Left cardiac atrium (tissue), 4 donors: ENCODE measurements at regions not wholly inside any gene's neighbourhood (a gene's known extent, or its start where the extent isn't known, plus 50 kb on each side); places are given as distances from the start of the nearest gene placed in this dataset.
A peak's percentile ranks its signal among the peaks of the same experiment; 100 is the strongest.

Experiments
- ATAC-seq, 2 donors: fragments of 200-7000 bp; cut with Tn5 transposase; one replicate each; pipeline ENCODE4 v1.9.1; 2020; ENCODE audit warnings: mild to moderate bottlenecking in 2 of 2, moderate library complexity in 2 of 2
- DNase-seq: peaks from one replicate; pipeline ENCODE4 v3.0.0-alpha.2; 2020
- intact Hi-C, 2 donors: fragments of 100-400 bp; cut with DNase I; formaldehyde crosslinking; loops; one replicate each; pipeline versions ENCODE4 v1.14.1 to v1.15.1; 2022 to 2023
- donor health status: DM: no; HTN: yes; CAD: no.
- donor health status: DM: no; HTN: yes; CAD: no; lungs with severe emphysema.
- donor health status: DM: yes; HTN: yes; CAD: no.
- donor health status: Dilated cardiomyopathy.

GRCh38 chr1:219699870-219700269 is 87.0 kb upstream of the ZC3H11B start:
- intact Hi-C loops: no loop called here
- DNase-seq: no peak
- peak in 1 of 2 donors; percentile 94 for ATAC-seq

GRCh38 chr1:219697682-219698081 is 84.8 kb upstream of the ZC3H11B start:
- ATAC-seq: no peak
- intact Hi-C loops: no loop called here
- DNase-seq: no peak

GRCh38 chr1:219692981-219693380 is 80.1 kb upstream of the ZC3H11B start:
- no peak for ATAC-seq
- intact Hi-C loops: no loop called here
- no peak for DNase-seq

GRCh38 chr1:219689774-219690173 is 76.9 kb upstream of the ZC3H11B start:
- DNase-seq: no peak
- intact Hi-C loops: no loop called here
- ATAC-seq: no peak

- DNase-seq: no peak
- no peak for ATAC-seq
- intact Hi-C loops: no loop called here
Observed at GRCh38 chr1:219687779-219688178, 74.9 kb upstream of the ZC3H11B start.

- DNase-seq (no peak), ATAC-seq (no peak)
- intact Hi-C loops: no loop called here
Observed at GRCh38 chr1:219686171-219686570, 73.3 kb upstream of the ZC3H11B start.

GRCh38 chr1:219682788-219683187 is 69.9 kb upstream of the ZC3H11B start:
- intact Hi-C loops: no loop called here

GRCh38 chr1:219681876-219682275 is 69.0 kb upstream of the ZC3H11B start:
- ATAC-seq: no peak

More at GRCh38 chr1:219682788-219683187, 69.9 kb upstream of the ZC3H11B start:
- no peak for ATAC-seq
- no peak for DNase-seq

GRCh38 chr1:219676012-219676765 is 63.3 kb upstream of the ZC3H11B start:
- intact Hi-C loops: no loop called here
- no peak for DNase-seq
- ATAC-seq: peak in 1 of 2 donors; percentile 90

More at GRCh38 chr1:219681876-219682275, 69.0 kb upstream of the ZC3H11B start:
- no peak for DNase-seq
- intact Hi-C loops: no loop called here

- DNase-seq: peak; percentile 80
- intact Hi-C loops: loop anchor here in 1 of 2 donors (5.0 kb wide), 1 partner anchor 82 kb away; no protein-coding TSS in a partner anchor
- ATAC-seq: peak; percentile 91 to 97
Observed at GRCh38 chr1:219670426-219671149, 57.7 kb upstream of the ZC3H11B start.

- DNase-seq (no peak), ATAC-seq (no peak)
- intact Hi-C loops: loop anchor here in 1 of 2 donors (10.0 kb wide), 2 partner anchors 465 to 1335 kb away; no protein-coding TSS in a partner anchor
Observed at GRCh38 chr1:219669556-219669955, 56.7 kb upstream of the ZC3H11B start.

- DNase-seq: no peak
- ATAC-seq: no peak
- intact Hi-C loops: loop anchor here in 1 of 2 donors (10.0 kb wide), 2 partner anchors 464 to 1334 kb away; no protein-coding TSS in a partner anchor
Observed at GRCh38 chr1:219669042-219669441, 56.1 kb upstream of the ZC3H11B start.

- DNase-seq (no peak), ATAC-seq (no peak)
- intact Hi-C loops: loop anchor here in 1 of 2 donors (10.0 kb wide), 2 partner anchors 464 to 1334 kb away; no protein-coding TSS in a partner anchor
Observed at GRCh38 chr1:219668446-219668845, 55.5 kb upstream of the ZC3H11B start.

GRCh38 chr1:219666242-219666641 is 53.3 kb upstream of the ZC3H11B start:
- peak in 1 of 2 donors; percentile 16 for ATAC-seq
- intact Hi-C loops: loop anchor here in 1 of 2 donors (10.0 kb wide), 2 partner anchors 461 to 1331 kb away; no protein-coding TSS in a partner anchor
- no peak for DNase-seq

GRCh38 chr1:219665089-219665488 is 52.2 kb upstream of the ZC3H11B start:
- intact Hi-C loops: loop anchor here in 1 of 2 donors (10.0 kb wide), 2 partner anchors 460 to 1330 kb away; no protein-coding TSS in a partner anchor

GRCh38 chr1:219664310-219665029 is 51.6 kb upstream of the ZC3H11B start:
- DNase-seq: no peak
- intact Hi-C loops: loop anchor here in 1 of 2 donors (5.0 to 10.0 kb wide), 3 partner anchors 148 to 1330 kb away; no protein-coding TSS in a partner anchor
- no peak for ATAC-seq

More at GRCh38 chr1:219665089-219665488, 52.2 kb upstream of the ZC3H11B start:
- no peak for ATAC-seq
- DNase-seq: no peak
